Lower leg skin (tissue), 3 donors: ENCODE measurements at regions not wholly inside any gene's neighbourhood (a gene's known extent, or its start where the extent isn't known, plus 50 kb on each side); places are given as distances from the start of the nearest gene placed in this dataset.

Experiments
- POLR2A ChIP-seq, 2 donors: fragments of 450-650 bp; IDR thresholded peaks; one replicate each; pipeline ENCODE4 v1.6.1; 2016 to 2017; ENCODE audit warnings: antibody characterized with exemption in 2 of 2, mild to moderate bottlenecking in 1 of 2, moderate library complexity in 1 of 2
- TF ChIP-seq, protein P1 (sequence below), 3 donors: fragments of 450-650 bp; IDR thresholded peaks; one replicate each; pipeline ENCODE4 v1.5.1; 2016; ENCODE audit warnings: antibody characterized with exemption in 3 of 3, mild to moderate bottlenecking in 3 of 3, moderate library complexity in 2 of 3

DNA sequence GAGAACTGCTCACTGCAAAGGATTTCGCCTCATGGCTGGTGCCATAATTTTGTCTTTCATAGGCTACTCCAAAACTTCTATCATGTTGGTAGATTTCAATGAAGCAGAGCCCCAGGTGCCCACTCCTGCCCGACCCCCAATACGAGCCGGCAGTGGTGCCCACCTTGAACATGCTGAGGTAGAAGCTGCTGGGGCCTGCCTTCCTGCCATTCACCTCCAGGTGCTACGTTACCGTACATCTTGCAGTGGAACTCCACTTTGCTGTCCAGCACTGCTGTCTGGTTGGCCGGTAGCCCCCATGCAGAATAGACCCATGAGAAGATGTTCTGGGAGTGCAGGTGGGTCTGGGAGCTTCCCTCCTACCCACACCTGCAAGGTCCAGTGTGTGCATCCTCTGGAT lies 502.8 kb upstream of the TBL1XR1 start:
- TF ChIP-seq POLR2A (IDR thresholded peaks at IDR 0.05) = no peak
- TF ChIP-seq, protein P1, sequence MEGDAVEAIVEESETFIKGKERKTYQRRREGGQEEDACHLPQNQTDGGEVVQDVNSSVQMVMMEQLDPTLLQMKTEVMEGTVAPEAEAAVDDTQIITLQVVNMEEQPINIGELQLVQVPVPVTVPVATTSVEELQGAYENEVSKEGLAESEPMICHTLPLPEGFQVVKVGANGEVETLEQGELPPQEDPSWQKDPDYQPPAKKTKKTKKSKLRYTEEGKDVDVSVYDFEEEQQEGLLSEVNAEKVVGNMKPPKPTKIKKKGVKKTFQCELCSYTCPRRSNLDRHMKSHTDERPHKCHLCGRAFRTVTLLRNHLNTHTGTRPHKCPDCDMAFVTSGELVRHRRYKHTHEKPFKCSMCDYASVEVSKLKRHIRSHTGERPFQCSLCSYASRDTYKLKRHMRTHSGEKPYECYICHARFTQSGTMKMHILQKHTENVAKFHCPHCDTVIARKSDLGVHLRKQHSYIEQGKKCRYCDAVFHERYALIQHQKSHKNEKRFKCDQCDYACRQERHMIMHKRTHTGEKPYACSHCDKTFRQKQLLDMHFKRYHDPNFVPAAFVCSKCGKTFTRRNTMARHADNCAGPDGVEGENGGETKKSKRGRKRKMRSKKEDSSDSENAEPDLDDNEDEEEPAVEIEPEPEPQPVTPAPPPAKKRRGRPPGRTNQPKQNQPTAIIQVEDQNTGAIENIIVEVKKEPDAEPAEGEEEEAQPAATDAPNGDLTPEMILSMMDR (IDR thresholded peaks at IDR 0.05) = no peak
